ENCODE measurements at regions not wholly inside any gene's neighbourhood (a gene's known extent, or its start where the extent isn't known, plus 50 kb on each side); places are given as distances from the start of the nearest gene placed in this dataset.

GRCh38 chr21:15379776-15380175 lies 315.0 kb upstream of the NRIP1 start:
- no peak overlapping the region for H3K27ac ChIP-seq
- TF ChIP-seq ZFX (IDR thresholded peaks at IDR 0.05; ENCODE audit: borderline replicate concordance): no peak
- TF ChIP-seq, protein P1, sequence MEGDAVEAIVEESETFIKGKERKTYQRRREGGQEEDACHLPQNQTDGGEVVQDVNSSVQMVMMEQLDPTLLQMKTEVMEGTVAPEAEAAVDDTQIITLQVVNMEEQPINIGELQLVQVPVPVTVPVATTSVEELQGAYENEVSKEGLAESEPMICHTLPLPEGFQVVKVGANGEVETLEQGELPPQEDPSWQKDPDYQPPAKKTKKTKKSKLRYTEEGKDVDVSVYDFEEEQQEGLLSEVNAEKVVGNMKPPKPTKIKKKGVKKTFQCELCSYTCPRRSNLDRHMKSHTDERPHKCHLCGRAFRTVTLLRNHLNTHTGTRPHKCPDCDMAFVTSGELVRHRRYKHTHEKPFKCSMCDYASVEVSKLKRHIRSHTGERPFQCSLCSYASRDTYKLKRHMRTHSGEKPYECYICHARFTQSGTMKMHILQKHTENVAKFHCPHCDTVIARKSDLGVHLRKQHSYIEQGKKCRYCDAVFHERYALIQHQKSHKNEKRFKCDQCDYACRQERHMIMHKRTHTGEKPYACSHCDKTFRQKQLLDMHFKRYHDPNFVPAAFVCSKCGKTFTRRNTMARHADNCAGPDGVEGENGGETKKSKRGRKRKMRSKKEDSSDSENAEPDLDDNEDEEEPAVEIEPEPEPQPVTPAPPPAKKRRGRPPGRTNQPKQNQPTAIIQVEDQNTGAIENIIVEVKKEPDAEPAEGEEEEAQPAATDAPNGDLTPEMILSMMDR (IDR thresholded peaks at IDR 0.05): no peak

DNA sequence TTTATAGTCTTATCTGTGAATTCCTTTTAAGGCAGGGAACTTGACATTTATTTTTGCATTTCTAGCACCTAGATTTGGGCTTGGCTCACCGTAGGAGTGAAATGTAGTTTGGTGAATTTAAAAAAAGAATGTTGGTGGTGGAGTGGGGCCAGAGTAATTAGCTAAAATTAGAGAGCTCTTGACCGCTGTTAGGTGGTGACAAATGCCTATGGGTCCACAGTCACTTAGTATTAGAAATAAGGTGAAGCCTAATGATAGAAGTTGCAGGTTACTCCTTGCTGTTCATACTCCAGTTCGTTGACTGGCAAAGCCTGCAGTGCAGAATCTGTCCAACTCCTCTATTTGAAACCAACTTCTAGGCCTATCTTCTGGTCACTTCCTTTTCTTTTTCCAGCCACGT lies 318.8 kb upstream of the NRIP1 start:
- no peak overlapping the region for H3K27ac ChIP-seq
- TF ChIP-seq ZFX (IDR thresholded peaks at IDR 0.05; ENCODE audit: borderline replicate concordance): no peak
- TF ChIP-seq, protein P1 (IDR thresholded peaks at IDR 0.05): no peak

- no peak for TF ChIP-seq ZFX (IDR thresholded peaks at IDR 0.05; ENCODE audit: borderline replicate concordance)
- TF ChIP-seq, protein P1 (IDR thresholded peaks at IDR 0.05): no peak
- no peak overlapping the region for H3K27ac ChIP-seq
These were observed 325.2 kb upstream of the NRIP1 start for GRCh38 chr21:15390049-15390448.

- TF ChIP-seq, protein P1 (IDR thresholded peaks at IDR 0.05): no peak
- no peak for TF ChIP-seq ZFX (IDR thresholded peaks at IDR 0.05; ENCODE audit: borderline replicate concordance)
- no peak overlapping the region for H3K27ac ChIP-seq
These were observed 332.5 kb upstream of the NRIP1 start for GRCh38 chr21:15397258-15397657.

DNA sequence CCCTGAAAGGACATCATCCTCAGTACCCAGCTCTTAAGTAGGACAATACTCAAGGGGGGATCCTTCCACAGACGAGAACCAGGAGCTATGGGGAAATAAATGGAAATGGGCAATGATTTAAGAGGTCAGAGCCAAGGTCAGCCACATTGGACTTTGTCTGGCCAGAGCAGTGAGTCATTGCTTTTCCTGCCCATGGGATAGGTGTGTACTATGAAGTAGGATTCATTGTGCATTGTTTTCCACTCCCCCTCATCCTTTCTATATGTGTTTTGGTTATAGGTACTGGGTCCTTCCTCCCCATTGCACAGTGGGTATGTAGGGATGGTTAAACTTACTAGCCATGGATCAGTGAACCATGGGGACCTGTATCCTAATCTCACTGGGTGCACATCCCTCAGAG lies 328.9 kb upstream of the USP25 start:
- no peak overlapping the region for H3K27ac ChIP-seq
- TF ChIP-seq ZFX (IDR thresholded peaks at IDR 0.05; ENCODE audit: borderline replicate concordance): no peak
- TF ChIP-seq, protein P1 (IDR thresholded peaks at IDR 0.05): no peak

GRCh38 chr21:15401331-15401730 lies 328.5 kb upstream of the USP25 start:
- TF ChIP-seq ZFX (IDR thresholded peaks at IDR 0.05; ENCODE audit: borderline replicate concordance): no peak
- TF ChIP-seq, protein P1 (IDR thresholded peaks at IDR 0.05): no peak

GRCh38 chr21:15405214-15405613 lies 324.6 kb upstream of the USP25 start:
- TF ChIP-seq, protein P1 (IDR thresholded peaks at IDR 0.05): no peak
- H3K27ac ChIP-seq: no peak overlapping the region

More at GRCh38 chr21:15401331-15401730, 328.5 kb upstream of the USP25 start:
- H3K27ac ChIP-seq: no peak overlapping the region
